OCI-LY3 (cell line): ENCODE measurements at regions not wholly inside any gene's neighbourhood (a gene's known extent, or its start where the extent isn't known, plus 50 kb on each side); places are given as distances from the start of the nearest gene placed in this dataset.

ENCODE experiments used
- H2AFZ ChIP-seq: fragments of 200-600, 300-600 bp; shearing (Covaris generic); 2 replicates; pipeline ENCODE4 v1.6.0; 2014; ENCODE audit warnings: antibody characterized with exemption, low read depth, low read length
- H3K27ac ChIP-seq: fragments of 200-600, 300-600 bp; sonication (generic); 2 replicates; pipeline ENCODE4 v1.5.1; 2014; ENCODE audit warnings: mild to moderate bottlenecking, low read length, moderate library complexity, mixed read lengths
- H3K27me3 ChIP-seq: fragments of 200-600, 300-600 bp; sonication (generic); 2 replicates; pipeline ENCODE4 v1.6.1; 2014; ENCODE audit warnings: low read depth, low read length, mixed read lengths
- H3K36me3 ChIP-seq: fragments of 200-600, 300-600 bp; sonication (generic); replicated peaks from 2 replicates; pipeline ENCODE3; 2014; ENCODE audit warnings: low read depth, low read length, mixed read lengths
- H3K4me1 ChIP-seq: fragments of 300-600, 200-600 bp; sonication (generic); 2 replicates; pipeline ENCODE4 v1.6.1; 2014; ENCODE audit warnings: low read length, mixed read lengths
- H3K4me2 ChIP-seq: fragments of 200-600, 300-600 bp; sonication (generic); 2 replicates; pipeline ENCODE4 v1.6.1; 2014; ENCODE audit warnings: low read length, mixed read lengths
- H3K4me3 ChIP-seq: fragments of 300-600, 200-600 bp; sonication (generic); 2 replicates; pipeline ENCODE4 v1.5.1; 2014; ENCODE audit warnings: antibody characterized with exemption, mild to moderate bottlenecking, low read length, moderate library complexity
- H3K79me2 ChIP-seq: fragments of 300-600, 200-600 bp; shearing (Covaris generic); 2 replicates; pipeline ENCODE4 v1.6.1; 2014; ENCODE audit warnings: mild to moderate bottlenecking, low read length, mixed read lengths
- H3K9ac ChIP-seq: fragments of 300-600, 200-600 bp; shearing (Covaris generic); 2 replicates; pipeline ENCODE4 v1.6.0; 2014; ENCODE audit warnings: mild to moderate bottlenecking, low read length, moderate library complexity
- H3K9me3 ChIP-seq: fragments of 200-600, 300-600 bp; shearing (Covaris generic); 2 replicates; pipeline ENCODE4 v1.6.1; 2014; ENCODE audit warnings: low read length, mixed read lengths; ENCODE audit not compliant: insufficient read depth
- H4K20me1 ChIP-seq: fragments of 200-600, 300-600 bp; sonication (generic); 2 replicates; pipeline ENCODE4 v1.6.1; 2016; ENCODE audit warnings: low read length, mixed read lengths; ENCODE audit not compliant: insufficient read depth
- CTCF ChIP-seq: fragments of 200-600, 300-600 bp; sonication (generic); IDR thresholded peaks from 2 replicates; pipeline ENCODE4 v1.5.1; 2014; ENCODE audit warnings: antibody characterized with exemption, low read length, low read depth
- EZH2phosphoT487 ChIP-seq: fragments of 200-600 bp; shearing (Covaris generic); IDR thresholded peaks from 2 replicates; pipeline ENCODE4 v1.6.1; 2018; ENCODE audit warnings: antibody characterized with exemption, mixed run types, low read depth

- Histone ChIP-seq H4K20me1 (no peaks in the 10 kb centered on the region), H3K4me3 (no peak overlapping the region), H3K4me2 (peak overlapping the region; percentile 28; the same call in 1 of the 2 replicates), H3K9me3 (no peaks in the 10 kb centered on the region), H3K9ac (no peak overlapping the region), H3K27ac (no peak overlapping the region), H3K27me3 (no peaks in the 10 kb centered on the region), H3K4me1 (peaks cover 26% of the 10 kb centered on the region), H2AFZ (no peak overlapping the region), H3K36me3 (no peaks in the 10 kb centered on the region), H3K79me2 (no peaks in the 10 kb centered on the region)
- TF ChIP-seq EZH2phosphoT487 (no peak), CTCF (no peak)
These were observed 388.2 kb upstream of the CITED2 start for GRCh38 chr6:139762587-139763031.

- no peaks in the 10 kb centered on the region for H4K20me1 ChIP-seq
- TF ChIP-seq CTCF = no peak
- no peak for TF ChIP-seq EZH2phosphoT487
- H2AFZ ChIP-seq = no peak overlapping the region
- peaks cover 25% of the 10 kb centered on the region for H3K4me1 ChIP-seq
- no peak overlapping the region for H3K4me2 ChIP-seq
- no peaks in the 10 kb centered on the region for H3K9me3 ChIP-seq
- H3K79me2 ChIP-seq = no peaks in the 10 kb centered on the region
- no peak overlapping the region for H3K9ac ChIP-seq
- no peak overlapping the region for H3K4me3 ChIP-seq
- H3K36me3 ChIP-seq = no peaks in the 10 kb centered on the region
- no peaks in the 10 kb centered on the region for H3K27me3 ChIP-seq
- no peak overlapping the region for H3K27ac ChIP-seq
These were observed 385.7 kb upstream of the CITED2 start for GRCh38 chr6:139760128-139760527.

- Histone ChIP-seq H3K27ac (no peak overlapping the region), H3K4me1 (peaks cover 14% of the 10 kb centered on the region), H3K9me3 (no peaks in the 10 kb centered on the region), H3K9ac (no peak overlapping the region), H3K4me2 (no peak overlapping the region), H3K4me3 (no peak overlapping the region), H2AFZ (no peak overlapping the region), H3K79me2 (no peaks in the 10 kb centered on the region), H4K20me1 (no peaks in the 10 kb centered on the region), H3K27me3 (no peaks in the 10 kb centered on the region), H3K36me3 (no peaks in the 10 kb centered on the region)
- no peak for TF ChIP-seq CTCF
These were observed 384.6 kb upstream of the CITED2 start for GRCh38 chr6:139759086-139759485.

GRCh38 chr6:139758209-139758611, 383.8 kb upstream of the CITED2 start:
- TF ChIP-seq CTCF (no peak), EZH2phosphoT487 (no peak)

More at GRCh38 chr6:139758209-139758611, 383.8 kb upstream of the CITED2 start:
- H3K4me3 ChIP-seq = no peak overlapping the region
- peaks cover 10% of the 10 kb centered on the region for H3K4me1 ChIP-seq
- no peak overlapping the region for H2AFZ ChIP-seq
- H3K79me2 ChIP-seq = no peaks in the 10 kb centered on the region
- no peak overlapping the region for H3K4me2 ChIP-seq
- H3K27ac ChIP-seq = no peak overlapping the region
- H3K9me3 ChIP-seq = no peaks in the 10 kb centered on the region
- no peaks in the 10 kb centered on the region for H4K20me1 ChIP-seq
- no peaks in the 10 kb centered on the region for H3K27me3 ChIP-seq
- no peaks in the 10 kb centered on the region for H3K36me3 ChIP-seq
- no peak overlapping the region for H3K9ac ChIP-seq
